Upper lobe of left lung (tissue), 6 donors: ENCODE measurements at regions not wholly inside any gene's neighbourhood (a gene's known extent, or its start where the extent isn't known, plus 50 kb on each side); places are given as distances from the start of the nearest gene placed in this dataset.

Experiments used
- ATAC-seq, 2 donors: fragments of 200-7000 bp; cut with Tn5 transposase; one replicate each; pipeline ENCODE4 v1.9.1; 2022; ENCODE audit warnings: mild to moderate bottlenecking in 2 of 2, moderate library complexity in 2 of 2; ENCODE audit not compliant: low FRiP score in 2 of 2
- DNase-seq, 2 donors: peaks; one replicate each; pipeline ENCODE4 v3.0.0-alpha.2; 2019 to 2020
- H3K27ac ChIP-seq, 4 donors: fragments of 200-600 bp; sonication (generic); one replicate each; pipeline ENCODE4 v1.5.1; 2016 to 2019
- H3K27me3 ChIP-seq, 4 donors: fragments of 200-600 bp; sonication (generic); one replicate each; pipeline ENCODE4 v1.5.1; 2017 to 2019
- H3K36me3 ChIP-seq, 4 donors: fragments of 200-600 bp; sonication (generic); one replicate each; pipeline ENCODE4 v1.5.1; 2016 to 2019
- H3K4me1 ChIP-seq, 4 donors: fragments of 200-600 bp; sonication (generic); one replicate each; pipeline ENCODE4 v1.5.1; 2018 to 2019
- H3K4me3 ChIP-seq, 4 donors: fragments of 200-600 bp; sonication (generic); one replicate each; pipeline ENCODE4 v1.5.1; 2017 to 2019; ENCODE audit warnings: mild to moderate bottlenecking in 2 of 4, moderate library complexity in 1 of 4
- H3K9me3 ChIP-seq, 4 donors: fragments of 200-600 bp; sonication (generic); one replicate each; pipeline ENCODE4 v1.5.1; 2018 to 2019
- CTCF ChIP-seq, 6 experiments: fragments of 450-650 bp in 4 of 6; fragments of 200-600 bp in 2 of 6; sonication (generic) in 2 of 6; IDR thresholded peaks; one replicate each; pipeline ENCODE4 v1.5.1; 2016 to 2019; ENCODE audit warnings: antibody characterized with exemption in 6 of 6
- EP300 ChIP-seq, 4 donors: sonication (generic); formaldehyde crosslinking; IDR thresholded peaks; one replicate each; pipeline ENCODE4 v1.5.1; 2017; ENCODE audit warnings: antibody characterized with exemption in 4 of 4, control low read depth in 2 of 4
- POLR2A ChIP-seq, 4 donors: fragments of 450-650 bp; IDR thresholded peaks; one replicate each; pipeline ENCODE4 v1.5.1; 2016 to 2017; ENCODE audit warnings: antibody characterized with exemption in 4 of 4, mild to moderate bottlenecking in 2 of 4
- POLR2AphosphoS5 ChIP-seq, 2 donors: sonication (generic); formaldehyde crosslinking; IDR thresholded peaks; one replicate each; pipeline ENCODE4 v1.5.1; 2017; ENCODE audit warnings: antibody characterized with exemption in 2 of 2
- WGBS, 2 donors: methylation state at CpG; one replicate each; pipeline ENCODE4 v1.1.5; 2017 to 2018; 5-methylcytosine and 5-hydroxymethylcytosine counted together
- donor health status: DM: no; HTN: no; CAD: no; lungs with moderate emphysema.
- donor health status: DM: no; HTN: yes; CAD: no; lungs with severe emphysema.

GRCh38 chr2:36262581-36262980 lies 93.0 kb upstream of the CRIM1 start:
- TF ChIP-seq POLR2AphosphoS5 (IDR thresholded peaks at IDR 0.05), result no peak
- no peak for TF ChIP-seq POLR2A (IDR thresholded peaks at IDR 0.05)
- TF ChIP-seq EP300 (IDR thresholded peaks at IDR 0.05), result no peak
- TF ChIP-seq CTCF (IDR thresholded peaks at IDR 0.05), result no peak
- H3K4me1 ChIP-seq, result no peaks in the 10 kb centered on the region
- H3K4me3 ChIP-seq, result no peak overlapping the region
- ATAC-seq, result no peak
- 70 to 77% methylated on average over 1 of the region's 1 CpG for WGBS, 2 donors
- no peaks in the 10 kb centered on the region for H3K9me3 ChIP-seq
- no peak overlapping the region for H3K27ac ChIP-seq
- DNase-seq, result no peak
- no peaks in the 10 kb centered on the region for H3K36me3 ChIP-seq
- no peaks in the 10 kb centered on the region for H3K27me3 ChIP-seq

GRCh38 chr2:36255863-36256262 lies 99.7 kb upstream of the CRIM1 start:
- TF ChIP-seq POLR2AphosphoS5 (IDR thresholded peaks at IDR 0.05), result no peak
- no peak for TF ChIP-seq CTCF (IDR thresholded peaks at IDR 0.05)
- no peak for TF ChIP-seq EP300 (IDR thresholded peaks at IDR 0.05)
- no peak for TF ChIP-seq POLR2A (IDR thresholded peaks at IDR 0.05)
- no peaks in the 10 kb centered on the region for H3K27me3 ChIP-seq
- no peaks in the 10 kb centered on the region for H3K4me1 ChIP-seq
- DNase-seq, result no peak
- no peak for ATAC-seq
- no peak overlapping the region for H3K27ac ChIP-seq
- 51 to 54% methylated on average over 3 of the region's 3 CpGs for WGBS, 2 donors
- H3K36me3 ChIP-seq, result no peaks in the 10 kb centered on the region
- H3K4me3 ChIP-seq, result no peak overlapping the region
- no peaks in the 10 kb centered on the region for H3K9me3 ChIP-seq

GRCh38 chr2:36253086-36253485 lies 102.5 kb upstream of the CRIM1 start:
- no peaks in the 10 kb centered on the region for H3K27me3 ChIP-seq
- no peak overlapping the region for H3K27ac ChIP-seq
- TF ChIP-seq CTCF (IDR thresholded peaks at IDR 0.05) (no peak), POLR2AphosphoS5 (IDR thresholded peaks at IDR 0.05) (no peak), POLR2A (IDR thresholded peaks at IDR 0.05) (no peak)
- DNase-seq (no peak), ATAC-seq (no peak)
- H3K4me1 ChIP-seq, result no peaks in the 10 kb centered on the region
- H3K9me3 ChIP-seq, result no peaks in the 10 kb centered on the region
- H3K4me3 ChIP-seq, result no peak overlapping the region
- 88 to 89% methylated on average over 5 of the region's 5 CpGs for WGBS, 2 donors
- no peaks in the 10 kb centered on the region for H3K36me3 ChIP-seq

- WGBS, 2 donors, result 39 to 42% methylated on average over 2 of the region's 2 CpGs
- Histone ChIP-seq H3K27me3 (no peaks in the 10 kb centered on the region), H3K9me3 (no peaks in the 10 kb centered on the region), H3K27ac (no peak overlapping the region), H3K4me1 (no peaks in the 10 kb centered on the region), H3K4me3 (no peak overlapping the region), H3K36me3 (no peaks in the 10 kb centered on the region)
- TF ChIP-seq CTCF (IDR thresholded peaks at IDR 0.05), result no peak
- no peak for TF ChIP-seq EP300 (IDR thresholded peaks at IDR 0.05)
- TF ChIP-seq POLR2A (IDR thresholded peaks at IDR 0.05), result no peak
- TF ChIP-seq POLR2AphosphoS5 (IDR thresholded peaks at IDR 0.05), result no peak
- ATAC-seq, result no peak
- DNase-seq, result no peak
Measured at GRCh38 chr2:36246320-36246990, 109.1 kb upstream of the CRIM1 start.

GRCh38 chr2:36245651-36246050 lies 109.9 kb upstream of the CRIM1 start:
- 46 to 56% methylated on average over 2 of the region's 2 CpGs for WGBS, 2 donors
- H3K27me3 ChIP-seq, result no peaks in the 10 kb centered on the region
- DNase-seq, result no peak
- ATAC-seq, result no peak
- no peaks in the 10 kb centered on the region for H3K4me1 ChIP-seq
- TF ChIP-seq POLR2A (IDR thresholded peaks at IDR 0.05) (no peak), CTCF (IDR thresholded peaks at IDR 0.05) (no peak), EP300 (IDR thresholded peaks at IDR 0.05) (no peak), POLR2AphosphoS5 (IDR thresholded peaks at IDR 0.05) (no peak)
- no peak overlapping the region for H3K4me3 ChIP-seq
- no peaks in the 10 kb centered on the region for H3K9me3 ChIP-seq
- no peak overlapping the region for H3K27ac ChIP-seq
- H3K36me3 ChIP-seq, result no peaks in the 10 kb centered on the region
